ENCODE measurements at regions not wholly inside any gene's neighbourhood (a gene's known extent, or its start where the extent isn't known, plus 50 kb on each side); places are given as distances from the start of the nearest gene placed in this dataset.
A peak's percentile ranks its signal among the peaks of the same experiment; 100 is the strongest.

GRCh38 chr2:120917886-120918285, 182.2 kb downstream of the GLI2 start:
- peak; percentile 50 for DNase-seq (ENCODE audit: low spot score)

- DNase-seq (ENCODE audit: low spot score), result no peak
Measured at GRCh38 chr2:120919216-120919615, 183.5 kb downstream of the GLI2 start.

DNA sequence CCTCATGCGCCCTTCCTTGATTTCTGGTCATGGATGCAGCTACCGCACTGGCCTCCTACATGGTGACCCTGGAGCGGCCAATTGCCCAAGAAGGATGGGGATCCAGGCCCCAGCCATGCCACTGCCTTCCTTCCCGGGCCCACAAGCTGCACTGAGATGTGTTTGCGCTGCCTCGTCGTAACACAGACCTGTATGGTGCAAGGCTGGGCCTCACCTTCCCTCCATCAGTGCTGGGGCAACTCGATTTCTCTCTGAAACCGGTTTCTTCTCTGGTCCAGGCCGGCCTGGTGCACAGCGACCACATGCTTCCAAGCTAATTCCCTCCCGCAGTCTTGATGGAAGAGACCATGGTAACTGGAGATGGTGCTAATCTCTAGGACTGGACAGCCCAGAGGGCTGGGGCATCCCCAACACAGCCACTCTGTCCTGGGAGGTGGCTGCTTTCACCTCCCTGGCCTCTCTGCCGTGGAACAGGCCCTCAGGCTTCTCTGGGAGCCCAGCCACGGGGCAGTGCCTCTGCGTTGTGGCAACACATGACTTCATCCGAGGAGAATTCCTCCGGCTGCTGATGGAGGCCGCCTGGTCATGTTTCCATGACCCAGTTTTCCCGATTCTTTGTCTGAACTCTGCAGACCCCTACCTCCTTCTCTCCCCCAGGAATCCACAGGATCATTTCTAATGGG, 184.2 kb downstream of the GLI2 start:
- peak; percentile 85 for DNase-seq (ENCODE audit: low spot score)

- DNase-seq (ENCODE audit: low spot score), result no peak
Measured at GRCh38 chr2:120920454-120921148, 184.9 kb downstream of the GLI2 start.

DNA sequence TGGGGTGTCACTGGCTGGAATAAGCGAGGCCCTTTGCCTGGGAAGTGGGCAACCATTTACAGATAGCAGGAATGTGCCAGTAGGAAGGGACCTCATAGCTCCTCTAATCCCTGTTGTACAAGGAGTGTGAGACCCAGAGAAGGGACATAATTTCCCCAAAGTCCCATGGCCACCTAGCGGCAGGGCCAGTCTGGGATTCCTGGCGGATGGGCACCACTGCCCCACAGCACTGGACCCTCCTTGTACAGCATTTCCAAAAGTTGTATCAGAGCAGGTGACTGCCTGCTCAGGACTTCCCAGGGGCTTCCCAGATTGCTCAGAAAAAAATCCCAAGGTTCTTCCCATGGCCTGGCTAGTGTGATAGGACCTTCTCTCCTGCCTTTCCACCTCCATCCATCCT, 185.8 kb downstream of the GLI2 start:
- DNase-seq (ENCODE audit: low spot score), result no peak

DNA sequence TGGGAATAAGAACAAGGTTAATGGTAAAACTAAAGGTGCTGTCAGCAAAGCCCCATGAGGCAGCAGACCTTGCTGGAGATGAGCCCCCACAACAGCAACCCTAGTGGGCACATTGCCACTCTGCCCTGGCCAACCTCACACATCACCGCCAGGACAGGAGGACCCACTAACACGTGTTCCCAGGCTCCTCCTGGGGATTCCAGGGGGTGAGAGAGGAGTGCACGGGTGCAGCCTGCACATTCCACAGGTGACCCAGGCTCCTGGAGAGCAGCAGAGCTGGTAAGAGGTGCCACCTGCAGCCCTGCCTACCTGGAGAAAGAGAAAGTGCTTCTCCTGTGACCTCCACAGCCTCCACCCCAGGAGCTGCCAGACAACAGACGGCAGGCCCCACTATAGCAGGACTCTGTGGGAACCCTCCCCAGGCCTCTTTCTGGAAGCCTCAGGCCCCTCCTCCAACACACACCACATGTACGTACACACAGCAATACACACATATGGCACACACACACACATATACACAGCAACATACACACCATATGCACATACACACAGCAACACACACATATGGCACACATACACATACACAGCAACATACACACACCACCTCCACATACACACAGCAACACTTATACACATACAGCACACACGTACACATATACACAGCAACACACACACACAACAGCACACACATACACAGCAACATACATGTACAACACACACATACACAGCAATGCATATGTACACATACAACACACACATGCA, 187.1 kb downstream of the GLI2 start:
- no peak for DNase-seq (ENCODE audit: low spot score)

- DNase-seq (ENCODE audit: low spot score), result no peak
Measured at GRCh38 chr2:120923426-120923825, 187.8 kb downstream of the GLI2 start.

DNA sequence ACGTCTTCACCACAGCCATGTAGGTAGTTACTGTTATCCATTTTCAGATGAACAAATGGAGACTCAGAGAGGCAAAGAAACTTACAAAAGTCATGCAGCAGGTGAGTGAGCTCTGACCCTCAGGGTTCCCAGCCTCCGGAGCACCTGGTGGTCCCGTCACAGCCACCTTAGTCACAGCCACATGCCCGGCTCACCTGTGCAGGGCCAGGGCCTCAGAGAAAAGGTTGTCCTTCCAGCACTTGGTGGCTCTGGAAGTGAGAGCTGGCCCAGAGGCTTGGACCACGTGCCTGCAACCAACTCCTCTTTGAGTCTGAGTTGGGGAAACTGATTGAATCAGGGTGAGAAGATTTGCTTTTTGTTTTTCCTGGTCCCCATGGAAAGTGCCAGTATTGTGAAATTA, 189.3 kb downstream of the GLI2 start:
- no peak for DNase-seq (ENCODE audit: low spot score)

GRCh38 chr2:120926463-120927264, 191.0 kb downstream of the GLI2 start:
- no peak for DNase-seq (ENCODE audit: low spot score)

DNA sequence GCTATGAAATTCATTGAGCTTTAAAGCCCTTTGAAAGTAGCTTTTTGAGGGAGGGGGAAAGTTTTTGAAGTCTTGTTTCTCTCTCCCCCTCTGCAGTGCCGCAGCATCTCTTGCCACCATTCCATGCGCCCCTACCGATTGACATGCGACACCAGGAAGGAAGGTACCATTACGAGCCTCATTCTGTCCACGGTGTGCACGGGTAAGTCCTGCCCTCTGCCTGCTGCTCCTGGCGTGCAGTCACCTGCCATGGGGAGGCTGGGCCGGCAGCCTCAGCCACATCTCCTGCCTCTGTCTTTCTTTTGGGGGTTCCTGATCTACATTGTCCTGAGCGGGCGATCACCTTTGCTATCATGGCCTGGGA, 191.6 kb downstream of the GLI2 start:
- DNase-seq (ENCODE audit: low spot score), result no peak

DNA sequence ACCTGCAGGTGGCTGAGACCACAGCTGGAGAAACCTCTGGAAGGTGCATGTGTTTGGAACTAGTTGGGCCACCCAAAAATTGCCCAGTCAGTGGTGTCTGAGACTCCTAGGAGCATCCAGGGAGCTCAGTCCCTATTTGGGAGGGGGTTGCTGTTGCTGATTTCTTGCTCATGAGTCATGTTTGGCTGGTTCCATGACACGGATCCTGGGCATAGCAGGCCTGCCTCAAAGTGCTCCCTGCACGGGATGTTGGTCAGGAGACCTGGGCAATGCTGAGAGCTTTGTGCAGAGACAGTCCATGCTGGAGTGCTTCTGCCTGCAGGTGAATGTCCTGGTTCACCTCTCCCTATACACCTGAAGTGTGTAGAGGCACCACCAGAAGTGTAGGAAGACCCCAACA, 194.2 kb downstream of the GLI2 start:
- DNase-seq (ENCODE audit: low spot score), result peak; percentile 57

GRCh38 chr2:120930236-120930635, 194.6 kb downstream of the GLI2 start:
- no peak for DNase-seq (ENCODE audit: low spot score)

DNA sequence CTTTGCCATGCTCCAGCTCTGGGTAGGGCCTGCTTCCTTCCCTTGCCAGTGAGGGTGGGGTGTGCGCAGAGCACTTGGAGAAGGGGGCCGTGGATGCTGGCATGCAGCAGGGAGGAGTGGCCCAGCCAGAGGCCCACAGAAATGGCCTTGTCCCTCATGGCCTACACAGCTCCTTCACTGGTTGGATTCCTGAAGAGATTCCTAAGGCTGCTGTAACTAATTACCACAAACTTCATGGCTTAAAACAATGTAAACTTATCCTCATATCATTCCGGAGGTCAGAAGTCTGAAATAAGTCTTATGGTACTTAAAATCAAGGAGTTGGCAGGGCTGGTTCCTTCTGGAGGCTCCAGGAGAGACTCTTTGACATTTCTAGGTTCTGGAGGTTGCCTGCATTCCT, 195.2 kb downstream of the GLI2 start:
- DNase-seq (ENCODE audit: low spot score), result peak; percentile 53

- DNase-seq (ENCODE audit: low spot score), result no peak
Measured at GRCh38 chr2:120932472-120932871, 196.8 kb downstream of the GLI2 start.

GRCh38 chr2:120932881-120933280, 197.2 kb downstream of the GLI2 start:
- no peak for DNase-seq (ENCODE audit: low spot score)

DNA sequence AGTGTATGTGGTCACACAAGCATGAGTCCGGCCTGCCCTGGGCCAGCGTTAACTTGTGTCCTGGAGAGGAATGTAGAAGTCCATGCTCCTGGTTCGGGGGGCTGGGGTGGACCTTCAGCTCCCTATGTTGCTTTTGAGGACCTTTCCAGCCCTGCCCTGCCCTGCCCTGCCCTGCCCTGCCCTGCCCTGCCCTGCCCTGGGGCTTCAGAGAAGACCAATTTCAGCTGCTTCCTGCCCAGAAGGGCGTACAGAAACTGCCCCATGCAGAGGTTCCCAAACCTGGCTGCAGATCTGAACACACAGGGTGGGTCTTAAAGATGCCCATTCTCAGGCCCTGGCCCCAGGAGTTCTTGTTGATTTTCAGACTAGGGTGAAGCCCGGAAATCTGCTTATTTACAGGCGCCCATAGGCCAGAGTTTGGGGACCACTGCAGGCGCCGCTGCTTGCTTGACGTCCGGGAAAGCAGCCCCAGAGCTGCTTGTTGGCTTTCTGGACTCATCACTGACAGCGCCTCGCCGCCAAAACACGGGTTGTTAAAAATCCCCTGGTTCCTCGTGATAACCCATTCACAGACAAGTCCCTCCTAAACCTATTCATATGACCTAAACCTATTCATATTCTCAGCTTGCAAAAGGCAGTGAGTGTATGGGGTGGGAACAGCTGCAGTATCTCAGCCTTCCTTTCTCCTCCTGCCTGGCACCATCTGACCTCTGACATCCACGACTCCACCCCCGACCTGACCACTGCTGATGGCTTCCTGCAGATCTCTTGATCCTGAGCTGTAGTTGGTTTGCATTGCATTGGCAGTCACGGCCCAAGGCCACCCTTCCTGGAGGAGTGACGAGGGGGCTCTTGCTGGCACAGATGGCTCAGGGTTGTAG, 198.3 kb downstream of the GLI2 start:
- no peak for DNase-seq (ENCODE audit: low spot score)

DNA sequence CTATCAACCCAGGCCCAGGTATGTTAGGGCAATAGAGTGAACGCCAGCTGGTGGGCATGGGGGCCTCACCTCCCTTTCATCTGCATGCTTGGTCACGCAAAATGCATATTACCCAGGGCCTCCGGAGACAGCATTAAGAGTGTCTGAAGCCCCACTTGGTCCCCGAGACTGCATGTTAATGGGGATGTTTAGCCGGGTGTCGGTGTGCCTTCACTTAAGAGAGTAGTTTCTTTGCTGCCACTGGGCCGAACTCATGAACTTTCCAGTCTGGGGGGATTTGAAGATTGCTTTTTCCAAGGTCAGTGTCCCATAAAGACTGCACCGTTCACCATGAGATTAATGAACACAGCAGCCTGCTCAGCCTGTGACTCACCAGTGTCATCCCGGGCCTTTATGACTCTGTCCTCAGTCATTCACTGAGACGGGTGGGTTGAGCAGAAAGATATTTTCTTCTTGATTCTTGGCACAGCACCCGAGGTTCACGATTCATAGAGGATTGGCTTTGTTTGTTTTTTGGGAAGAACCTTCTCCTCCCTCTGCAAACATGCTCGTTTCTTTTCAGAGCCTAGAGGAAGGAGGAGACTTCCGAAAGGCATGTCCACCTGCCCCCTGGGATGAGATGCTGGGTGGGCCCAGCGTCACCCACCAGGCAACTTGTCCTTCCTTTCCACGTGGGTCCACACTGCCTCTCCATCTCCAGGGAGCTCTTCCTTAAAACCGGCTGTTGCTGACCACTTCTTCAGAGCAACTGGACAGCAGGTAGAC, 199.1 kb downstream of the GLI2 start:
- peak; percentile 91 for DNase-seq (ENCODE audit: low spot score)

DNA sequence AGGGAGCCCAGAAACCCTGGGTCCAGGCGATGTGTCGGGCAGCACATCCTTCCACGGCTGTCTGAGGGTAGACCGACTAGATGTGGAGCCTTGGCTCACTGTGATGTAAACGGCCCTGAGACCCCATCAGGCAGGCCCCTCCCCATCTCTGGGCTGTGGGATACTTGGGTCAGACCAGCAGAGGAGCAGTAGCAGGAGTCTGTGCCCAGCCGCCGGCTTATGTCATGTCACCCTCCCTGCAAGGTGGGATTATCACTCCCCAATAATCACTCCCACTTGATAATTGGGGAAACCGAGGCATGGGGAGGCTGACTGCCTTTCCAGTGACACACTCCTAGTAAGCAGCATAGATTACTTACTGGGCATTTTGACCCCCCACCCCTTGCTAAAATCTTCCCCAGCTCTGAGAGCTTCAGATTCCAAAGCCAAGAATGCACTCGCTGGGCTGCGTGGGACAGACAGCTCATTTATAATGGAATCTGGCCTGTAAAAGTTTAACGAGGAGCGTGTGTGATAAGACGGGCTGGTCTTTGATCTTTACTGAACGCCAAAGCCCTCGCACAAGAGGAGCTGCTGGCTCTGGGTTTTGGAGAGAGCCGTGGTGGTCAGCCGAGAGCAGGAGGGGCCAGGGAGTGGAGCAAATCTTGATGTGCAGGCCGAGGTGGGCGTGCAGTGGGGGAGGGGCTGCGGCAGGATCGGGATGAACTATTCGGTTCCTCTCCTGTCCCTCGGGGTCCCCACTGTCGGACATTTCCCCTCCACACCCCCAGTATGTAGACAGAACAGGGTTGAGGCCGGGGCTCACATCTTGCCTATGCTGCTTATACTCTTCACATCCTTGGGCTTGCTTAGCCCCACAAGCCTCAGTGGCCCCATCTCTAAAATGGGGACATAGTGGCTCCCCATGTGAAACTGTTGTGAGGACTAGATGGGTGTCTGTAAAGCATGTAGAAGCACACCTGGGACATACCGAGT, 200.0 kb downstream of the GLI2 start:
- DNase-seq (ENCODE audit: low spot score), result peak; percentile 67

Measured in GM03348 (cell line).